ENCODE measurements at regions not wholly inside any gene's neighbourhood (a gene's known extent, or its start where the extent isn't known, plus 50 kb on each side); places are given as distances from the start of the nearest gene placed in this dataset.

GRCh38 chrX:13153796-13154195 lies 109.4 kb upstream of the FAM9C start:
- Histone ChIP-seq H3K4me1 (ENCODE audit: low read length) (no peaks in the 10 kb centered on the region), H3K79me2 (ENCODE audit: low read length) (no peaks in the 10 kb centered on the region), H3K9ac (ENCODE audit: low read length) (no peak overlapping the region), H3K27me3 (ENCODE audit: low read depth, low read length) (no peaks in the 10 kb centered on the region), H2AFZ (ENCODE audit: low read depth, low read length) (no peak overlapping the region), H3K4me3 (ENCODE audit: low read length) (no peak overlapping the region), H3K4me2 (ENCODE audit: low read length) (no peak overlapping the region), H3K9me3 (ENCODE audit: insufficient read depth, low read length) (no peaks in the 10 kb centered on the region), H4K20me1 (ENCODE audit: insufficient read depth, low read length) (no peaks in the 10 kb centered on the region), H3K27ac (ENCODE audit: low read length) (no peak overlapping the region), H3K36me3 (replicated peaks; ENCODE audit: low read depth, low read length) (no peaks in the 10 kb centered on the region)
- TF ChIP-seq CTCF (IDR thresholded peaks at IDR 0.05; ENCODE audit: low read depth, low read length) (no peak), EZH2phosphoT487 (IDR thresholded peaks at IDR 0.05; ENCODE audit: low read depth) (no peak)

GRCh38 chrX:13152518-13153185 lies 108.2 kb upstream of the FAM9C start:
- Histone ChIP-seq H3K27me3 (ENCODE audit: low read depth, low read length) (no peaks in the 10 kb centered on the region), H2AFZ (ENCODE audit: low read depth, low read length) (no peak overlapping the region), H3K4me2 (ENCODE audit: low read length) (no peak overlapping the region), H3K79me2 (ENCODE audit: low read length) (no peaks in the 10 kb centered on the region), H3K36me3 (replicated peaks; ENCODE audit: low read depth, low read length) (no peaks in the 10 kb centered on the region), H3K9me3 (ENCODE audit: insufficient read depth, low read length) (no peaks in the 10 kb centered on the region), H4K20me1 (ENCODE audit: insufficient read depth, low read length) (no peaks in the 10 kb centered on the region), H3K4me1 (ENCODE audit: low read length) (no peaks in the 10 kb centered on the region), H3K9ac (ENCODE audit: low read length) (no peak overlapping the region), H3K4me3 (ENCODE audit: low read length) (no peak overlapping the region), H3K27ac (ENCODE audit: low read length) (no peak overlapping the region)
- TF ChIP-seq EZH2phosphoT487 (IDR thresholded peaks at IDR 0.05; ENCODE audit: low read depth) (no peak), CTCF (IDR thresholded peaks at IDR 0.05; ENCODE audit: low read depth, low read length) (no peak)

- H2AFZ ChIP-seq (ENCODE audit: low read depth, low read length) = no peak overlapping the region
- H3K4me3 ChIP-seq (ENCODE audit: low read length) = no peak overlapping the region
- no peak overlapping the region for H3K9ac ChIP-seq (ENCODE audit: low read length)
- H3K36me3 ChIP-seq (replicated peaks; ENCODE audit: low read depth, low read length) = no peaks in the 10 kb centered on the region
- H3K27me3 ChIP-seq (ENCODE audit: low read depth, low read length) = no peaks in the 10 kb centered on the region
- no peak overlapping the region for H3K4me2 ChIP-seq (ENCODE audit: low read length)
- H3K79me2 ChIP-seq (ENCODE audit: low read length) = no peaks in the 10 kb centered on the region
- no peaks in the 10 kb centered on the region for H3K4me1 ChIP-seq (ENCODE audit: low read length)
- H3K9me3 ChIP-seq (ENCODE audit: insufficient read depth, low read length) = no peaks in the 10 kb centered on the region
- no peaks in the 10 kb centered on the region for H4K20me1 ChIP-seq (ENCODE audit: insufficient read depth, low read length)
- no peak overlapping the region for H3K27ac ChIP-seq (ENCODE audit: low read length)
- TF ChIP-seq EZH2phosphoT487 (IDR thresholded peaks at IDR 0.05; ENCODE audit: low read depth) = no peak
Measured at GRCh38 chrX:13151828-13152517, 107.6 kb upstream of the FAM9C start.

- H3K9ac ChIP-seq (ENCODE audit: low read length) = no peak overlapping the region
- no peaks in the 10 kb centered on the region for H4K20me1 ChIP-seq (ENCODE audit: insufficient read depth, low read length)
- H3K4me2 ChIP-seq (ENCODE audit: low read length) = no peak overlapping the region
- no peaks in the 10 kb centered on the region for H3K79me2 ChIP-seq (ENCODE audit: low read length)
- H3K4me1 ChIP-seq (ENCODE audit: low read length) = no peaks in the 10 kb centered on the region
- no peak overlapping the region for H2AFZ ChIP-seq (ENCODE audit: low read depth, low read length)
- H3K27me3 ChIP-seq (ENCODE audit: low read depth, low read length) = no peaks in the 10 kb centered on the region
- no peak overlapping the region for H3K4me3 ChIP-seq (ENCODE audit: low read length)
- H3K36me3 ChIP-seq (replicated peaks; ENCODE audit: low read depth, low read length) = no peaks in the 10 kb centered on the region
- H3K9me3 ChIP-seq (ENCODE audit: insufficient read depth, low read length) = no peaks in the 10 kb centered on the region
- no peak overlapping the region for H3K27ac ChIP-seq (ENCODE audit: low read length)
- TF ChIP-seq EZH2phosphoT487 (IDR thresholded peaks at IDR 0.05; ENCODE audit: low read depth) (no peak), CTCF (IDR thresholded peaks at IDR 0.05; ENCODE audit: low read depth, low read length) (no peak)
Measured at GRCh38 chrX:13149702-13150350, 105.4 kb upstream of the FAM9C start.
